ENCODE measurements at regions not wholly inside any gene's neighbourhood (a gene's known extent, or its start where the extent isn't known, plus 50 kb on each side); places are given as distances from the start of the nearest gene placed in this dataset.
"Not testable (repeated sequence)": the region's sequence is repeated elsewhere in the genome, so short reads cannot be mapped to it uniquely, and the experiment has no call there.

DNA sequence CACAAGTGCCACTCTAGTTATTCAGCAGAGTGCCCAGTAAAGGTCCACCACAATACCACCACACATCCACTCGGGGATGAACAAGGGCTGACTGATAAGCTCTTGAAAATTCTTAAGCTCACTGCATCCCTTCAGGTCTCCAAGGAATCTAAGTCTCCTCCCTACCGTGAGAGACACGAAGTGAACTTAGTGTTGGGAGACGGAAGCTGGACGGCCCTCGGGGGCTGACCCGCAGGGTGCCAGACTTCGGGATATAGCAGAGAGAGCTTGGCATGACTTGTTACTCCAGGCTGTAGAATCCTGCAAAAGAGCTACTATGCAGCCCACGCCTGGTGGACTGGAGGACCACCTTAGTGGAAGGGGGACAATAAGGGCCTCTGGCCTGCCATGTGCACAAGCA is 75.1 kb downstream of the LYZL1 start:
- DNase-seq: not testable (repeated sequence)

GRCh38 chr10:29366206-29366605 is 77.3 kb downstream of the LYZL1 start:
- not testable (repeated sequence) for DNase-seq

DNA sequence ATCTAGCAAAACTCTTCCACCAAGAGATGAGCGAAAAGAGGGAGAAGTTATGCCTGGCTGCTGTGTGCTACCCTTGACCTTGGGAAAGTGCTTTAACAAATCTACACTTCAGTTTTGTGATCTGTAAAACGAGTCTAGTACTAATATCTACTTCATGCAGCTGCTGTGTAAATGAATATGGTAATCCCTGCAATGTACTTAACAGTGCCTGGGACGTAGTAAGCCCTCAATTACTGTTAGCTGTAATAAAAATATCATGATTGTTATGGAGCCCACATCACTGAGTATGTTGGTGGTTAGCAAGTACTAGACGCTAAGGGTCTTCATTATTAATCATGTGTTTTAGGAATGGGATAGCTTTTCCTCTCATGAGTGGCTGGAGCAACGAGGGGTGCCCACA is 80.5 kb downstream of the LYZL1 start:
- no peak for DNase-seq

- no peak for DNase-seq
Measured at GRCh38 chr10:29370097-29371092, 81.5 kb downstream of the LYZL1 start.

DNA sequence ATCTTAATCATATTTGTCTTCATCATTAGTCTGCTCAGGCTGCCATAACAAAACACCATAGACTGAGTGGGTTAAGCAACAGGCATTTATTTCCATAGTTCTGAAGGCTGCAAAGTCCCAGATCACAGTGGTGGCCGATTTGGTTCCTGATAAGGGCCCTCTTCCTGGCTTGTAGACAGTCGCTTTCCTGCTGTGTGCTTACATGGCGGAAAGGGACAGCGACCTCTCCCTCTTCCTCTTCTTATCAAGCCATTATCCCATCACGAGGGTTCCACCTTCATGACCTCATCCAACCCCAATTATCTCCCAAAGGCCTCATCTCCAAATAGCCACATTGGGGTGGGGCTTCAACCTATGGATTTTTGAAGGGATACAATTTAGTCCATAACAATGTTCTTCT is 84.0 kb downstream of the LYZL1 start:
- no peak for DNase-seq

- no peak for DNase-seq
Measured at GRCh38 chr10:29374162-29374561, 85.3 kb downstream of the LYZL1 start.

DNA sequence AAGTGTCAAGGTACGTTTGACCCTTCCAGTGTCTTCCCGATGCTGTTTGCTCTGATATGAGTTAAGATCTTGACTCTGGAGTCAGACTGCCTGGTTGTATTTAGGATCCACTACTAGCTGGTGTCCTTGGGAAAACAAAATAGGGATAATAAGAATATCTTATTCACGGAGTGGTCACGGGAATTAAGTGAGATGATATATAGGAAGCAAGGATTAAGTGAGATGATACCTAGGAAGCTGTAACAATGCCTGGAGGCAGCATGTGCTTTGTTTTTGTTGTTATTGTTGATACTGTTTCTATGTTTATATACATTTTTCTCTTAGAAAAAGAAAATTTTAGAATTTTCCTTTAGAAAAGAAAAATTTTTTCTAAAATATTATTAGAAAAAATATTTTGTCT is 87.0 kb downstream of the LYZL1 start:
- DNase-seq: no peak

- peak; percentile 77 for DNase-seq
Measured at GRCh38 chr10:29377333-29377961, 88.6 kb downstream of the LYZL1 start.

DNA sequence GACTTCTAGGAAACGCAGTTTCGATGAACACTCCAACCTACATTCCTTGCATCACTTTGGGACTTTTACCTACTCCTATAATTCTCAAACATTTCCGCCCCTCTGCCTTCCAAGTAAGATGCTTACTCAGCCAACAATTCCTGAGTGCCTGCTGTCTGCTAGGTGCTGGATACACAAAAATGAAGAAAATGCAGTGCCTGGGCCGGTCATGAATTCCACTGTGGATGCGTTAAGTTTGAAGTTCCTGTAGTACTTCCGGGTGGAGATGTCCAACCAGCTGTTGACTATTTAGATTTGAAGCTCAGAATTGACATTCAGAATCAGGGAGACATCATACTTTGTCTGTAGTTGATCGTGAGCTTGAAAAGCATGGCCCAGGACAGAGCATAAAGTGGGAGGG is 89.2 kb downstream of the LYZL1 start:
- DNase-seq: no peak

DNA sequence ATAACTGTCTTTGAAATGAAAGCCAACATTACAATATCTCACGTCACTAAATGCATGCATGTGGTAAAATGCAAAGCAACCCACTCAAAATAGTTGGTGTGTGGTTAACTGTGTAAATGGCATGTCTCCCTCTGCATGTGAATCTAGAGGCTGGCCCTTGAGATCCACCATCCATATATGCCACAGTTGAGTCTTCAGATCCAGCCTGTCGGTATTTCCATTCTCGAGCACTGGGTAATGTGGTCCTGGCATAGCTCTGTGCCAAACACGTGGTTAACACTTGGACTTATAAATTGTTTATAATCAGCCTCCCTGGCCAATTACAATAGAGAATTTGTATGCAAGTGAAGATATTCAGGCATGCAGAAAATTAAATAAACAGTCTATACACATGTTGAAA is 90.3 kb downstream of the LYZL1 start:
- no peak for DNase-seq

- not testable (repeated sequence) for DNase-seq
Measured at GRCh38 chr10:29379777-29380598, 91.1 kb downstream of the LYZL1 start.

- not testable (repeated sequence) for DNase-seq
Measured at GRCh38 chr10:29380599-29381511, 92.0 kb downstream of the LYZL1 start.

- DNase-seq: peak; percentile 63
Measured at GRCh38 chr10:29386342-29386999, 97.6 kb downstream of the LYZL1 start.

DNA sequence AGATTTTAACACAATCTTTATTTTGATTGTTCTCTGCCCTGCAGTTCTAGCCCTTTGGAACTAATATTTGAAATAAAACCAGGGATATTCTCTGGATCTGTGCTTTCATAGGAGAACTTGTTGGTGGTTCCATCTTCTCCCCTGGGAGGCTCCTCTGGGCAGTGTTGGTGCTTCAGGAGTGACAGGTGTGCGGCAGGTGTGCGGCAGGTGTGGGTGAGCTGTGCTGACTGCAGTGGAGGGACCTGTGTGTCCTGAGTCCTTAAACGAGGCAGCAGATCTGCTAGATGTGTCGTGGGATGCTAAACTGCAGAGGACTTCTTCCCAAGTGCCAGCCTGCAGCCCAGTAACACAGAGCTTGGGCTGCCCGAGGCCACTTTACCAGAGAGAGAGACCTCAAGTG is 98.4 kb downstream of the LYZL1 start:
- no peak for DNase-seq

GRCh38 chr10:29388112-29388511 is 99.2 kb downstream of the LYZL1 start:
- DNase-seq: not testable (repeated sequence)

GRCh38 chr10:29389493-29389892 is 100.6 kb downstream of the LYZL1 start:
- no peak for DNase-seq

DNA sequence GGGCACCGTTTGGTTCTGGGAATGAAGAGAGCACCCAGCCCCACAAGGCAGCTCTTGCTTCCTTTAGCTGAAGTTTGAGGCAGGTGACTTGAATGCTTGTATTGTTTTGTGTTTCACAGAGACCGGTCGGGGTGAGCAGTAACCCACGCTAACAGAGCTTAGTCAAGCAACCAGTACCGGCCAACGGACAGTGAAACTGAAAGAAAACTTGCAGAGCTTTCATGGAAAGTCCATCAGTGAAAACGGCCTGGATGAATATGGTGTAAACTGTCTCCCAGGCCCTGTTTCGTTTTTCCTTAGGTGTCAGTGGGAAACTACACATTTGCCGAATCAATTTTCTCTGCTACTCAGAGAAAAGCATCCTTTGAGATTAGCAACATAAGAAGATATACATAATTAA is 101.1 kb downstream of the LYZL1 start:
- no peak for DNase-seq

GRCh38 chr10:29392376-29393021 is 103.6 kb downstream of the LYZL1 start:
- peak; percentile 67 for DNase-seq

- no peak for DNase-seq
Measured at GRCh38 chr10:29394321-29394932, 105.6 kb downstream of the LYZL1 start.

DNA sequence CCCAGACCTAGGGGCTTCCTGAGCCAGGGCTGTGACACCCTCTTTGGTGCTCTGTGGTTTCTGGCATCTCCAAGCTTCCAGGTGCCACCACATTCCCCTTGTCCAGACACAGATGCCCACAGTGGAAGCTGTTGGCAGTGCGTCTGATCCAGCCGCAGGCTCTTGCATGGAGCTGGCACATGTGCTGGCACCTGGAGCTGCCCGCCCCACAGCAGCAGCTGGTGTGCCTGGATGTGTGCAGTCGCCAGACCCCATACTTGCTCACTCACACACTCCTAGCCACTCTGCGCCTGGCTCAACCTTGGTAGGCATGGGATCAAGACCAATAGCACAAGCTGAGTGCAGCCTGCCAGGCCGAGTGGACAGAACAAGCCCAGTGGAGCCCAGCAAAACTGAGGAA is 106.5 kb downstream of the LYZL1 start:
- DNase-seq: no peak

DNA sequence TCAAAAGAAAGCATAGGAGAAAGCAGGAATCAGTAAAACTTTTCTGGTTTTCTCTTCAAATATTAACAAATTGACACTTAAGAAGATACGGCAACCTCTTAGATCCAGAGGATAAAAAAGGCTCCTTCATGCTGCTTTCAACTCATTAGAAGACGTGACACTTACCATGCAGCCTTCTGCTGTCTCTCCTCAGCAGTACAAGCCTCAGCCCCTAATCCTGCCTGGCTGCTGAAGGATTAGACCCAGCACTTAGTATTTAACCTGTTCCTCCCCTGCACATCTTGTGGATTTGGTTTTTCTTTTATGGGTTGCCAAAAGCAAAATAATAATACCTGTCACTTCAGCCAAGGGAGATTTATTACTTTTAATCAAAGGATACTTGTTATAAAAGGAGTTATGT is 108.4 kb downstream of the LYZL1 start:
- DNase-seq: no peak

All from hematopoietic multipotent progenitor cell treated with erythropoietin and hydrocortisone succinate and interleukin-3 and kit ligand, for 6 days (in vitro differentiated cells).